OCI-LY3 (cell line): ENCODE measurements at regions not wholly inside any gene's neighbourhood (a gene's known extent, or its start where the extent isn't known, plus 50 kb on each side); places are given as distances from the start of the nearest gene placed in this dataset.

ENCODE experiments used
- CTCF ChIP-seq: fragments of 200-600, 300-600 bp; sonication (generic); IDR thresholded peaks from 2 replicates; pipeline ENCODE4 v1.5.1; 2014; ENCODE audit warnings: antibody characterized with exemption, low read length, low read depth
- EZH2phosphoT487 ChIP-seq: fragments of 200-600 bp; shearing (Covaris generic); IDR thresholded peaks from 2 replicates; pipeline ENCODE4 v1.6.1; 2018; ENCODE audit warnings: antibody characterized with exemption, mixed run types, low read depth

- TF ChIP-seq CTCF (no peak), EZH2phosphoT487 (no peak)
These were observed 58.2 kb upstream of the LHX1 start for GRCh38 chr17:36879027-36879426.
